Hepatic stellate cell (primary cell): ENCODE measurements at regions not wholly inside any gene's neighbourhood (a gene's known extent, or its start where the extent isn't known, plus 50 kb on each side); places are given as distances from the start of the nearest gene placed in this dataset.
"Not testable (repeated sequence)": the region's sequence is repeated elsewhere in the genome, so short reads cannot be mapped to it uniquely, and the experiment has no call there.

ENCODE experiments used
- DNase-seq: peaks from one replicate; pipeline ENCODE4 v3.0.0; 2011; ENCODE audit warnings: low spot score

DNA sequence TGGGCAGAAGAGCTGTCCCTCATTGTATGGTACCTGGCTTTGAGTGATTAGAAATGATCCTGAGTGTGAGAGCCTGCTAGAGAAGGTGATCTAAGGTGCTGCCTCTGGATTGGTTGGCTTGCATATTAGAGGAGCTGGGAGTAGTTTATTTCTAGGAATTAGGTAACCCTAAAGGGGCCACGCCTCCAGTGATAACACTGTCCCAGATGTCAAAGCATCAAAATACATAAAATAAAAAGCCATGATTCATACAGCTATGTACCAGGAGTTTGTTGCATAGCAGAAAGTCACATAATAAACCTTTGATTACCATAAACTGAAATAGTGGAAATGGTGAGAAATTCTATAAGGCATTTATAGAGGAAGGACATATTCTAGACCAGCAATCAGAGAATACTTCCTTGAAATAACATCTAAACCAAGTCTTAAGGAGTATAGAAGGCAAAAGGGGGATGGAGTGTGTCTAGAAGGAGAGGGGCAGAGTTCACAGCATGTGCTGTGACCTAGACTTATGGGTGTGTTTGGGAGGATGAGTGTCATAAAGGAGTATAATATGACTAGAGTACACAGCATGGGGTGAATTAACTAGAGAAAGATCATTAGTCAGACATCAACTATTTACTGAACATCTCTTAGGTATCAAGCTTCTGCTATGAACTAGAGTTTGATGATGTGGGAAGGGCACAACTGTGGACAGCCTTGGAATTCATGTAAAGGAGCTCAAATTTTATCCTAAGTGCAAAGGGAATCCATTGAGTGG lies 686.4 kb downstream of the GALC start:
- DNase-seq: no peak

DNA sequence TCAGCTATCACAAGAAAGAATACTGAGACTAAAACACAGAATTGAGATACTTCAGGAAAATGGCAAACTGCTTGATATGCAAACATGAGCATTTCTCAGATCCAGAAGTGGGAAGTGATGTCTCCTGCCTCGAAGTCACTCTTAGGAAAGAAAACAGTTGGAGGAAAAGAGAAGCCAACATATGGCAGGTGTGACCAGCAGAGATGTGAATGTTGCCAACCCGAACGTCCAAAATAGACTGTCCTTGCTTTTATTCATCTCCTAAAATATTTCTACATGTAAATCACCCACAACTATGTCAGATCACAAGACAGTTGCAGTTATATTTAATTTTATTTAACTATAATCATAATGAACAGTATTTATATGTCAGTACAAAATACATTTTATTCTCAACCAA lies 687.6 kb downstream of the GALC start:
- no peak for DNase-seq

DNA sequence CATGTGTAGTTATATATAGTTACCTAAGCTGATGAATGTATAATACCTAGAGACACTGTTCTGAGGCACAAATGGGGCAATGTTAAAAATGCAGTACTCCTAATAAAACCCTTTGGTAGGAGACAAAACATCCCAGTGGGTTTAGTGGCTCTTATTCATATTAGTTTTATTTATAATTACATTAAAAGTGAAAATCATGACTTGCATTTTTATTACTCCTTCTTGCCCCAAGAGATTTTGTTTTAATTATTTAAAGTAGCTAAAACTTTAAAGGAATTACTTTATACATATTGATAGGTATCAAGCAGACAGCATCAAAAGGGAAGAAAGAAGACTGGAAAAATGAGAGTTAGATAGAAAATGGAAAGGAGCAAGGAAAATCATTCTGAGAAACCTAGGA lies 688.6 kb downstream of the GALC start:
- DNase-seq: no peak

DNA sequence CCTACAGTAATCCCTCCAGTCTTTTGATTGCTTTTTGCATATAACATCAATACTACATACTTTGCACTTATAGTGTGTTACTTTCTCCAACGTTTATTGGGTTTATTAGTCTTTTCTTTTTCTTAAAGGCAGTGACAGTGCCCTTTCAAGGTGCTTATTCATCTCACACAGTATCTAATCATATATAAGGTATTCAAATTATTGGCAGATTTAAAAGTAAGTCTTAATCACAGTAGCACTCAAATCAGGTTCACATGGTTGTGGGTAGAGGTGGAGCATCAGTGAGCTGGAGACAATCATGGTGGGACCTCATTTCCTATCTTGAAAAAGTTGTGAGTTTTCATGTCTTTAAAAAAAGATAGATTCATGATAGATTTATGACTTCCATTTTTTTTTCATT lies 706.2 kb downstream of the GALC start:
- no peak for DNase-seq

DNA sequence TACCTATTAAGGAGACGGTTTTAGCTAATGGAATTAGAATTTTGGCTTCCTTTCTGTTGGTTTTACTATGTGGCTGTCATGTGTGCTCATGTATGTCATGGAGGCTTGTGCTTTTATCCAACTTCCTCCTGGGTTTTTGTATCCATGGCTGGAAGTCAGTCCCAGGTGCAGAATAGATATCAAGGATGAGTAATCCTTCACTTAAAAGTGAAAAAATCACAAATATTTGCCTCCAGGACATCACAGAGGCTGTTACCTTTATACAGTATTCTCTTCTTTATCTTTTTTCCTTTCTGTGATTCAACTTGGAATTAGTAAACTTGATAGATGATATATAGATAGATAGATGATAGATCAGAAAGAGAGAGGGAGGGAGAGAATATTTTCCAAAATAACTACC lies 706.8 kb downstream of the GALC start:
- DNase-seq: no peak

DNA sequence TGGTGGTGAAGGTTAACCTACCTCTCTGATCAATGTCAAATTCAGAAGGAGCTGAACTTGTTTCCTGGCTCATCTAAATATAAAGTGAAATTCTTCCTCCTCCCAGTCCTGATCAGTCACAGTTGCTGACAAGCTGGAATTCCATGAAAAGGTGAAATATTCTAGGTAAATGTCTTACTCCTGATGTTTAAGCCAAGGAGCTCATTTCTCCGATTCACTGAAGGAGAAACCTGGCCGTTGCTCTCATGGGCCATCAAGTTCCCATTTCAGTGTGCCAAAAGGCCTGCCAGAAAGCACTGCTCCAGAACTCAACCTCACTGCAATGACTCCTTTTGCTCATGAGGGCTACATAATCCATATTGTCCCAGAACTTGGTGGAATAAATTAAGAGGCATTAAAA lies 707.5 kb downstream of the GALC start:
- DNase-seq: no peak

DNA sequence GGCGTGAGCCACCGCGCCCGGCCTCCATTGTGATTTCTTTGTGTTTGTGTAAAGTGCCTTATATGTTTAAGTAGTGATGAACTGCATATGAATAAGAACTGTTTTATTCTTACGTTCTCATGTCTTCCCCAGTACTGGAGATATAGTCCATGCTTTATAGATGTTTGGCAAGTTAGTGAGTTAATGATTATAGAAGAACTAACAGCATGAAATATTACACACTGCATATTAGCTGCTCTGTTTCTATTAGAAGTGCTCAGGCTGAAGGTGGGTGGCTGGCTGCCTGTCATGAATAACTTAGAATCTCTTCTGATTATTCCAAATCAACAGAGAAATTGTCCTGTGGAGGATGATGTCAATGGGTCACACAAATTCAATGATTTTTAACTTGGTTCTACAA lies 709.4 kb downstream of the GALC start:
- DNase-seq: no peak

DNA sequence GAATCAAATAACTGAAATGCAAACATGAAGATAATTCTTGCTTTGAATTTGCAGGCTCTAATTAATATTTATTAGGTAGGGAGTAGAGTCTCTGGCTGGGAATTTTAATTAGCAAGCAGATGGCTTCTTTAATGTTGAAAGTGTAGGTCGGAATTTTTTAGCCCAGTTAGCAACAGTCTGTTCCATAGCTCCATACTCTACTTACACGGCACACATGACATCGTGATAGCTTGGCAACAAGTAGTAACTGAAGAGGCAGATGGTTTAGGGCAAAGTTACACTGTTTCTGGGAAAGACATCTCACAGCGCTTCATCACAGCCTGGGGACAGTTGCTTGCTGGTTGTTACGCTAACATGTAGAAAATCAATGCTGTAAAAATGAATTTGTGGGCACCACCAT lies 710.7 kb downstream of the GALC start:
- DNase-seq: no peak

DNA sequence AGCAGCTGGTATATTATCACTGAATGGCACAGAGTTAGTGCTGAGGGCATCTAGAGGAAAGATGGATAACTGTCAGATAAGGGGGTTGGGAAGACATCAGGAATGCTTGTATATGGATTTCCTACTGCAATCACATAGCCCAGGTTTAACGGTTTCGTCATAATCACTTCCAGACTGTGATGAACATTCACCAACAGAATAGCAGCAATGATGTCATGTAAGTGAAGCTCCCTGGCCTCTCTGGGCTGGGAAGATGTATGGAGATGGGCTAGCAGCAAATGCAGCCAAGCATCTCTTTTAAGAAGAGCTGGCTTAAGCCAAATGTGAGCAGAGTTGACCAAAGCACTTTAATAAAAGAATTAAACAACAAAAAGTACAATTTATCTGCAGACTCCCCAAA lies 714.6 kb downstream of the GALC start:
- DNase-seq: no peak

DNA sequence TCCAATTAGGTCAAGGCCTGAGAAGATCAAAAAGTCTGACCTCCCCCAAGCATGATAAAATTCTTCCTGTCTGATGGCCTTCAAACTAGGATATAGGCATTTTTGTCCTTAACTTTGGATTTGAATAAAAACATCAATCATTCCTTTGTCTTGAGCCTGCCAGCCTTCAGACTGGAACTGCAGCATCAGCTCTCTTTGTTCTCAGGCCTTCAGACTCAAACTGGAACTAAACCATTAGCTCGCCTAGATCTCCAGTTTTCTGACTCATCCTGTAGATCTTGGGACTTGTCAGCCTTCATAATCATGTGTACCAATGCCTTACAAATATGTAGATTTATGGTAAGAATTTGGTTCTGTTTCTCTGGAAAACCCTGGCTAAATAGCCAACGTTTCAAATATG lies 721.7 kb downstream of the GALC start:
- no peak for DNase-seq

DNA sequence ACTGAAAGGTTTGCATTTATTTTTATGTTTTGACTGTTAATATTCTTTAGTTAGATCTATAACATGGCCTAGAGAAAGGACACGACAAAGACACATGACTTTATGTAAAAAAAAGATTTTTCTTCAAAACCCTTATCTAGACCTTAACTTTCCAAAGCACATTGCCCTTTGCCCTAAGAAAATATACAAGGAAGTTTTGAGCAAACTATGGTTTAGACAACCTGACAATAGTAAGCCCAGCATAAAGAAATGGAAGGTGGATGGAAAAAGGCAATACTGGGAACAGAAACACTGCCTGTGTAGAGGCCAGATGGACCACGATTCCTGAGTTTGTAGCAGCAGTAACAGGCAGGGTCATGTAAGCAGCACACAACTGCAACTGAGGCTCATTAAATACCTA lies 724.0 kb downstream of the GALC start:
- DNase-seq: no peak

DNA sequence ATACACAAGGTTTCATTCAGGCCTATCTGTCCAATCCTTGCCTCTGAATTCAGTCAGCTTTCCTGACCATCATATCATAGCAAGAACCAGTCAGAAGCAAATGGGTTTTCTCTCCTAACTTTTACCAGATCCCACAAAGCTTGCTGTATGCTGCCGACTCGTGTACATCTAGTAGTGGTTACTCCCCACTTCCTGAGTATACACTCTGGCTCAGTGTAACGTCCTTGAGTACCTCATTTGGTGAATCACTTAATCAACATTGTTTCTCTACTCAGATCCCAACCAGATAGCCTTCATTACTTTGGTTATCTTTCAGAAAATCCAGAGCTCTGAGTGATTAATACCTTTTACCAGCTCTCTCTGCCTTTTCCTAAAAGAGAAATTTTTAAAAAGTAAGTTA lies 728.2 kb downstream of the GALC start:
- DNase-seq: no peak

DNA sequence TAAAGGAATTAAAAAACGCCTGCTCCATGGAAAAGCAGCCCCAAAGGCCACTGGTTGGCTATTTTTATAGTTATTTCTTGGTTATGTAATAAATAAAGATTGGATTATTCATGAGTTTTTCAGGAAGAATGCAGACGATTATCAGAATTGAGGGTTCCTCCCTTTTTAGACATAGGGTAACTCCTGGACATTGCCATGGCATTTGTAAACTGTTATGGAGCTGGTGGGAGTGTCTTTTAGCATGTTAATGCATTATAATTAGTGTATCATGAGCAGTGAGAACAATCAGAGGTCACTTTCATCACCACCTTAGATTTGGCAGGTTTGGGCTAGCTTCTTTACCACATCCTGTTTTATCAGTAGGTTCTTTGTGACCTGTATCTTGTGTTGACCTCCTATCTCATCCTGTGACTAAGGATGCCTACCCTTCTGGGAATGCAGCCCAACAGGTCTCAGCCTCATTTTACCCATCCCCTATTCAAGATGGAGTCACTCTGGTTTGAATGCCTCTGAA lies 728.7 kb downstream of the GALC start:
- no peak for DNase-seq

DNA sequence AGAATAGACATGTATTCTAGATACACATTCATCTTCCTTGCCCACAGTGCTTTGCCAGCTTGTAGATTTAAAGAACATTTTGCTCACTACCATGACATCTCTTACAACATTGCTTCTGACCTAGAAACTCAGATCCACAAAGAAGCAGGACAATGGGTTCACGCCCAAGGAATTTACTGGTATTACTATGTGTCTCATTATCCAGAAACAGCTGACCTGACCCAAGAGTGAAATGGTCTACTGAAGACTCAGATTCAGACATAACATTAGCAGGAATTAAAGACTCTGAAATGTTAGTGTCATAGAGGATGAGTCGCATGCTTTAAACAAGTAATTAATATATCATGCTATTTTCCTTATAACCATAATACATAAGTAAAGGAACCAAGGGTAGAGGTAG lies 731.4 kb downstream of the GALC start:
- DNase-seq: no peak

DNA sequence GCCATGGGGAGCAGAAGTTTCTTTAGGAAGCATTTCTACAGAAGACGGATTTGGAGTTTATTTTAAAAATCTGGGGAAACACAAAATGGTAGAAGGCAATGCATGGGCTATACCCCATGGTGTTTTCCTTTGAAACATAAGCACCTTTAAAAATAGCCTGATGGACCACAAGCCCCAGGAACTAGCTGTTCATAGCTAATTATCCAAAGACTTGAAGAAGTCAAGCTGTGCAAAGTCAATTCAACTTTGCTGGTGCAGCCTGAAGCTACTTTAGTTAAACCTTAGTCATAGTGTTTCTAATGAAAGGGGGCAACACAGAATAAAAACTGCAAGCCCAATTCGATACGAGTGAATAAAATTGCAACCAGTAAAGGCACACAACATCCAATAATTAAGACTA lies 732.5 kb downstream of the GALC start:
- DNase-seq: no peak

DNA sequence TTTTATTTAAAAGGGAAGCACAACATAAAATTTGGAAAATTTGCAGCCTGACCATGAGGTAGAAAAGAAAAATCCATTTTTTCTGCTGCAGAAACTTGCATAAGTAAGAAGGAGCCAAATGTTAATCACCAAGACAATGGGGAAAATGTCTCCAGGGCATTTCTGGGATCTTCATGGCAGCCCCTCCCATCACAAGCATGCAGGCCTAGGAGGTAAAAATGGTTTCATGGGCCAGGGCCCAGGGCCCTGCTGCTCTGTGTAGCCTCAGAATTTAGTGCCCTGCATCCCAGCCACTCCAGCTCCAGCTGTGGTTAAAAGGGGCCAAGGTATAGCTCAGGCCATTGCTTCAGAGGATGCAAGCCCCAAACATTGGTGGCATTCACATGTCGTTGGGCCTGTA lies 735.6 kb downstream of the GALC start:
- DNase-seq: no peak

DNA sequence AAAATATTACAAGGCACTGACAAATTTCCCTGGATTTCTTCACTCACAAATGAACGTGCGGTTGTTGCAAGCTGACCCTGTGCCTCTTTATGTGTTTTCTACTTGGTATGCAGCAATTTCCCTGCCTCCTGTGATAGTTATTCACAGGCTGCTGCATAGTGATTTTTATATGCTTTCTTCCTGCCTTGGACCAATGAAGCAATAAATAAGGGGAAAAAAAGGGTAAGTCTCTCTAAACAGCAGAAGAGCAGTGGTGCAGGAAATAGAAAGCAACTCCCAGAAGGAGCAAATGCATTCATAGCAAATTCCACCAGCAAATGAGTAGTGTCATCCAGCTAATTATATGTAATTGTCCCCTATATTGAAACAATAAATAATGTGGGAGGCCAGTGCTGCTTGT lies 737.9 kb downstream of the GALC start:
- no peak for DNase-seq

DNA sequence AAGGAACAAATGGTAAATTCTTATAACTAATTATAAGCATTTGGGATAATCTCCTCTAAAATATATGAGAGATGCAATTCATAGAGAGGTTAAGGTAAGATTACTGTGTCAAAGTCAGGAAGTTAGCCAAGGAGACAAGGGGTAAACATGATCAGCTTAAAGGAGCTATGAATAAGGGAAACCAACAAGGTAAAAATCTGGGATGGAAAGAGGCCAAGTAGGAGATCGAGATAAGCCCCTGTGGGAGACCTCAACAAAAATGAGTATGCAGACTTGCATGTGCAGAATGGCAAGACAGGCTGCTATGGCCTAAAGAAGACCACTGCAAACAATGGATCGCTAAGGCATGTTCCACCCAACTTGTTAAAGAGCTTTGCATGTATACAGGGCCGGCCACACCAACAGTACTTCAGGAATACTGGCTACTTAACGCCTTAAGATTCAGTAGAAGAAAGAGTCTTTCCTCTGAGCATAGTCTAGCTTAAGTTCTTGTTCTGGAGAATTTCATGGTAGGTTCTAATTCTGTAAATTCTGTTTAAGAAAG lies 738.6 kb downstream of the GALC start:
- no peak for DNase-seq

DNA sequence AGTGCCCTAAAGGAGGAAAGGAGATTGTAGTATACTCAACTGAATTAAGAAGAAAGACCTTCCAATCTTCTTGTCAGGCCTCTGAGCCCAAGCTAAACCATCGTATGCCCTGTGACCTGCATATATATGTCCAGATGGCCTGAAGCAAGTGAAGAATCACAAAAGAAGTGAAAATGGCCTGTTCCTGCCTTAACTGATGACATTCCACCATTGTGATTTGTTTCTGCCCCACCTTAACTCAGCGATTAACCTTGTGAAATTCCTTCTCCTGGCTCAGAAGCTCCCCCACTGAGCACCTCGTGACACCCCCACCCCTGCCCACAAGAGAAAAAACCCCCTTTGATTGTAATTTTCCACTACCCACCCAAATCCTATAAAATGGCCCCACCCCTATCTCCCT lies 739.2 kb downstream of the GALC start:
- DNase-seq: not testable (repeated sequence)

DNA sequence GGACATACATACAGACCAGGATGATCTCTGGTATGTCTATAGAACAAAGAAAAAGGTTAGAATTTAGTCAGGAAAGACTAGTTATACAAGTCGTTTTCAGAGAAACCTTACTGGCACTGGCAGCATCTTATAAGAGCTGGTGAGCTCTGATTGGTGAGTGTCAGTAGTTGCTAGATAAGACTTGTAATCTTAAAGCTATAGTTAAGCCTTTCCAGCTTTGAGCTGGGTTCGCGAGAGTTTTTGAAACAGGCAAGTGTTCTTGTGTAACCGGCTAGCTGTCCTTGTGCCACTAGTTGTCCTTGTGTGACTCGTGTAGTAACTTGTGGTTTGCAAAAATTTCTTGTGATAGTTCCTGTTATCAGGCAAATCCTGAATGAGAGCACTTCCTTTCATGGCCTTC lies 740.9 kb downstream of the GALC start:
- DNase-seq: no peak

DNA sequence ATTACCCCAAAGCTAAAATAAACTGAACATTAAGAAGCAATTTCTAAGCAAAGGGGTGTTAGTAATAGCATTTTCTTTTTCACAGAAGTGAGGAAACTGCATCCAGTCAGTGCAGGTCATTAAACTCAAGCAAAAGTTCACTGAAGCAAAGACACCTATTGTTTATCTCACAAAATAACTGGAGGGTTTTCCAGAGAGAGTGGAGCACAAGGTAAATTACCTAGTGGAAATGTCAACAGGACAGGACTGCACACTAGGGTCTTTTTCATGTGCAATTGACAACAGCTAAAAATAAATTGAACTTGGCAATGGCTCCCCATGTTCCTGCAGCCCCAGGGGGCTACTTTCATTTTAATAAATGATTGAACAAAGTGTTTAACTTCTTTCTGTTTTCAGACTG lies 742.0 kb downstream of the GALC start:
- DNase-seq: no peak

DNA sequence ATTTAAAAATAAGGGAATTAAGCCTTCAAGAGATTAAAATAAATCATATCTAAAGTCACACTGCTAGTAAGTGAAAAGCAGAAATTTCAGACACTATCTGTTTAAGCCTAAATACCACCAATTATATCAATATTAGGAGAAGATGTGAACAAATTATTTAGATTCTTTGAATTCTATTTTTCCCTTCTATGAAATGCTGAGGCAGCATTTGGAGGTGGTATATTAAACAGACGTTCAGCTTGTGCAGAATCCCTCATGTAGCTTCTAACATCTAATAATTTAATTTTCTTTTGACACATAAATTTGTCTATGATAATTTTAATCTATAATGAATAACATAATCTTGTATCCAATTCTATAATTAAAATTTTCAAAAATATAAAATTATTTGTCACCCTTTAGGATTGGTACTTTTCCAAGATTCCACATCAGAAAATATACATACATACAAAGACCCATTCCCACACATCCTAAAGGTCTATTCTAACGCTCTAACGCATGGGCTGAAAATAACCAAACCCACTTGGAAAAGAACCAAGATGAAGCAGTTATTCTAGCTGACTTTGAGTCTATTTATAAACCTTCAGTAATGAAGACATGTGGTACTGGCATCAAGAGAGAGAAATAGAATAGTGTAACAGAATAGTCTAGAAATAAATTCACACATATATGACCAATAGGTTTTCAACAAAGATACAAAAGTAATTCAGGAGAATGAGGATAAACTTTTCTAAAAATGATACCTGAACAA lies 751.8 kb downstream of the GALC start:
- no peak for DNase-seq

DNA sequence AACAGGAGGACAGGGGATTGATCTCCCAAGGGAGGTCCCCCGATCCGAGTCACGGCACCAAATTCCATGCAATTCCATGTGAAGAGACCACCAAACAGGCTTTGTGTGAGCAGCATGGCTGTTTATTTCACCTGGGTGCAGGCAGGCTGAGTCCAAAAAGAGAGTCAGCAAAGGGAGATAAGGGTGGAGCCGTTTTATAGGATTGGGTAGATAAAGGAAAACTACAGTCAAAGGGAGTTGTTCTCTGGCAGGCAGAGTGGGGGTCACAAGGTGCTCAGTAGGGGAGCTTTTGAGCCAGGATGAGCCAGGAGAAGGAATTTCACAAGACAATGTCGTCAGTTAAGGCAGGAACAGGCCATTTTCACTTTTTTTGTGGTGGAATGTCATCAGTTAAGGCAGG lies 752.7 kb downstream of the GALC start:
- DNase-seq: not testable (repeated sequence)
